ENCODE measurements at regions not wholly inside any gene's neighbourhood (a gene's known extent, or its start where the extent isn't known, plus 50 kb on each side); places are given as distances from the start of the nearest gene placed in this dataset.

DNA sequence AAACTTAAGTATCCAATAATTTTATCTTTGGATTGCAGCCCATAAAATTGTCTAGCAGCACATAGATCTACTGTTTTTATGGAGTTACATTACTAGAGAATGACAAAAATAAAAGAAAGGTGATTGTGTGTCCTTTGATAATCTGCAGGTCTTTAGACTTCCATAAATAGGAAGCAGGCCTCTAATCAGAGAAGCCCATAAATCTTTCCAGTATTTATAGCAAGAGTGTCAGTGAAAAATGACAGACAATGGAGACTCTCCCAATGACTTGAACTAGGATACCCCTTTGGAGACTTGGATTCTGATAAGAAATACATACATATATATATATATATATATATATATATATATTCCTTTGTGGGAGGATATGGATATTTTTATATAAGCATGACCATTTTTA is 351.2 kb downstream of the PCDH17 start:
- TF ChIP-seq PRRX2 (CRISPR knock-in tag; IDR thresholded peaks at IDR 0.05), result no peak
- TF ChIP-seq, protein P1, sequence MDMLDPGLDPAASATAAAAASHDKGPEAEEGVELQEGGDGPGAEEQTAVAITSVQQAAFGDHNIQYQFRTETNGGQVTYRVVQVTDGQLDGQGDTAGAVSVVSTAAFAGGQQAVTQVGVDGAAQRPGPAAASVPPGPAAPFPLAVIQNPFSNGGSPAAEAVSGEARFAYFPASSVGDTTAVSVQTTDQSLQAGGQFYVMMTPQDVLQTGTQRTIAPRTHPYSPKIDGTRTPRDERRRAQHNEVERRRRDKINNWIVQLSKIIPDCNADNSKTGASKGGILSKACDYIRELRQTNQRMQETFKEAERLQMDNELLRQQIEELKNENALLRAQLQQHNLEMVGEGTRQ (CRISPR knock-in tag; IDR thresholded peaks at IDR 0.05), result no peak
- TF ChIP-seq, protein P2, sequence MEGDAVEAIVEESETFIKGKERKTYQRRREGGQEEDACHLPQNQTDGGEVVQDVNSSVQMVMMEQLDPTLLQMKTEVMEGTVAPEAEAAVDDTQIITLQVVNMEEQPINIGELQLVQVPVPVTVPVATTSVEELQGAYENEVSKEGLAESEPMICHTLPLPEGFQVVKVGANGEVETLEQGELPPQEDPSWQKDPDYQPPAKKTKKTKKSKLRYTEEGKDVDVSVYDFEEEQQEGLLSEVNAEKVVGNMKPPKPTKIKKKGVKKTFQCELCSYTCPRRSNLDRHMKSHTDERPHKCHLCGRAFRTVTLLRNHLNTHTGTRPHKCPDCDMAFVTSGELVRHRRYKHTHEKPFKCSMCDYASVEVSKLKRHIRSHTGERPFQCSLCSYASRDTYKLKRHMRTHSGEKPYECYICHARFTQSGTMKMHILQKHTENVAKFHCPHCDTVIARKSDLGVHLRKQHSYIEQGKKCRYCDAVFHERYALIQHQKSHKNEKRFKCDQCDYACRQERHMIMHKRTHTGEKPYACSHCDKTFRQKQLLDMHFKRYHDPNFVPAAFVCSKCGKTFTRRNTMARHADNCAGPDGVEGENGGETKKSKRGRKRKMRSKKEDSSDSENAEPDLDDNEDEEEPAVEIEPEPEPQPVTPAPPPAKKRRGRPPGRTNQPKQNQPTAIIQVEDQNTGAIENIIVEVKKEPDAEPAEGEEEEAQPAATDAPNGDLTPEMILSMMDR (IDR thresholded peaks at IDR 0.05), result no peak

Measured in WTC11 (cell line).